ENCODE measurements at regions not wholly inside any gene's neighbourhood (a gene's known extent, or its start where the extent isn't known, plus 50 kb on each side); places are given as distances from the start of the nearest gene placed in this dataset.

- DNase-seq (ENCODE audit: low read depth in 1 of 2, low spot score in 1 of 2): no peak
- no peak for TF ChIP-seq JUND (IDR thresholded peaks at IDR 0.05; ENCODE audit: low read depth)
- in situ Hi-C loops (cut with HindIII; ENCODE audit: low pct_unique_long_range_greater_than_20kb, low sequenced_read_pairs): no loop called here
These were observed 758.7 kb upstream of the ZNF608 start for GRCh38 chr5:125505115-125505514.

- in situ Hi-C loops (cut with HindIII; ENCODE audit: low pct_unique_long_range_greater_than_20kb, low sequenced_read_pairs): no loop called here
- DNase-seq (ENCODE audit: low read depth in 1 of 2, low spot score in 1 of 2): no peak
These were observed 759.7 kb upstream of the ZNF608 start for GRCh38 chr5:125506124-125506523.

GRCh38 chr5:125508225-125508624 is 761.8 kb upstream of the ZNF608 start:
- in situ Hi-C loops (cut with HindIII; ENCODE audit: low pct_unique_long_range_greater_than_20kb, low sequenced_read_pairs): no loop called here
- no peak for DNase-seq (ENCODE audit: low read depth in 1 of 2, low spot score in 1 of 2)
- TF ChIP-seq JUND (IDR thresholded peaks at IDR 0.05; ENCODE audit: low read depth): no peak

More at GRCh38 chr5:125506124-125506523, 759.7 kb upstream of the ZNF608 start:
- no peak for TF ChIP-seq JUND (IDR thresholded peaks at IDR 0.05; ENCODE audit: low read depth)

GRCh38 chr5:125510651-125511050 is 764.2 kb upstream of the ZNF608 start:
- DNase-seq (ENCODE audit: low read depth in 1 of 2, low spot score in 1 of 2): no peak
- no peak for TF ChIP-seq JUND (IDR thresholded peaks at IDR 0.05; ENCODE audit: low read depth)
- in situ Hi-C loops (cut with HindIII; ENCODE audit: low pct_unique_long_range_greater_than_20kb, low sequenced_read_pairs): no loop called here

- no peak for TF ChIP-seq JUND (IDR thresholded peaks at IDR 0.05; ENCODE audit: low read depth)
- DNase-seq (ENCODE audit: low read depth in 1 of 2, low spot score in 1 of 2): no peak
- in situ Hi-C loops (cut with HindIII; ENCODE audit: low pct_unique_long_range_greater_than_20kb, low sequenced_read_pairs): no loop called here
These were observed 771.6 kb upstream of the ZNF608 start for GRCh38 chr5:125517973-125518550.

- DNase-seq (ENCODE audit: low read depth in 1 of 2, low spot score in 1 of 2): no peak
- in situ Hi-C loops (cut with HindIII; ENCODE audit: low pct_unique_long_range_greater_than_20kb, low sequenced_read_pairs): no loop called here
- no peak for TF ChIP-seq JUND (IDR thresholded peaks at IDR 0.05; ENCODE audit: low read depth)
These were observed 774.9 kb upstream of the ZNF608 start for GRCh38 chr5:125521289-125521688.

- in situ Hi-C loops (cut with HindIII; ENCODE audit: low pct_unique_long_range_greater_than_20kb, low sequenced_read_pairs): no loop called here
- no peak for TF ChIP-seq JUND (IDR thresholded peaks at IDR 0.05; ENCODE audit: low read depth)
These were observed 778.9 kb upstream of the ZNF608 start for GRCh38 chr5:125525356-125525755.

GRCh38 chr5:125526966-125527365 is 780.5 kb upstream of the ZNF608 start:
- in situ Hi-C loops (cut with HindIII; ENCODE audit: low pct_unique_long_range_greater_than_20kb, low sequenced_read_pairs): no loop called here

More at GRCh38 chr5:125525356-125525755, 778.9 kb upstream of the ZNF608 start:
- no peak for DNase-seq (ENCODE audit: low read depth in 1 of 2, low spot score in 1 of 2)

GRCh38 chr5:125528881-125529280 is 782.4 kb upstream of the ZNF608 start:
- in situ Hi-C loops (cut with HindIII; ENCODE audit: low pct_unique_long_range_greater_than_20kb, low sequenced_read_pairs): no loop called here
- no peak for DNase-seq (ENCODE audit: low read depth in 1 of 2, low spot score in 1 of 2)
- no peak for TF ChIP-seq JUND (IDR thresholded peaks at IDR 0.05; ENCODE audit: low read depth)

More at GRCh38 chr5:125526966-125527365, 780.5 kb upstream of the ZNF608 start:
- DNase-seq (ENCODE audit: low read depth in 1 of 2, low spot score in 1 of 2): no peak
- TF ChIP-seq JUND (IDR thresholded peaks at IDR 0.05; ENCODE audit: low read depth): no peak

- no peak for DNase-seq (ENCODE audit: low read depth in 1 of 2, low spot score in 1 of 2)
These were observed 784.6 kb upstream of the ZNF608 start for GRCh38 chr5:125530833-125531615.

GRCh38 chr5:125536095-125536494 is 789.7 kb upstream of the ZNF608 start:
- no peak for DNase-seq (ENCODE audit: low read depth in 1 of 2, low spot score in 1 of 2)
- in situ Hi-C loops (cut with HindIII; ENCODE audit: low pct_unique_long_range_greater_than_20kb, low sequenced_read_pairs): no loop called here
- TF ChIP-seq JUND (IDR thresholded peaks at IDR 0.05; ENCODE audit: low read depth): no peak

More at GRCh38 chr5:125530833-125531615, 784.6 kb upstream of the ZNF608 start:
- TF ChIP-seq JUND (IDR thresholded peaks at IDR 0.05; ENCODE audit: low read depth): no peak
- in situ Hi-C loops (cut with HindIII; ENCODE audit: low pct_unique_long_range_greater_than_20kb, low sequenced_read_pairs): no loop called here

GRCh38 chr5:125536582-125536981 is 790.1 kb upstream of the ZNF608 start:
- in situ Hi-C loops (cut with HindIII; ENCODE audit: low pct_unique_long_range_greater_than_20kb, low sequenced_read_pairs): no loop called here
- no peak for TF ChIP-seq JUND (IDR thresholded peaks at IDR 0.05; ENCODE audit: low read depth)
- DNase-seq (ENCODE audit: low read depth in 1 of 2, low spot score in 1 of 2): no peak

- no peak for DNase-seq (ENCODE audit: low read depth in 1 of 2, low spot score in 1 of 2)
- TF ChIP-seq JUND (IDR thresholded peaks at IDR 0.05; ENCODE audit: low read depth): no peak
- in situ Hi-C loops (cut with HindIII; ENCODE audit: low pct_unique_long_range_greater_than_20kb, low sequenced_read_pairs): no loop called here
These were observed 791.2 kb upstream of the ZNF608 start for GRCh38 chr5:125537661-125538060.
